Fibroblast of peridontal ligament (primary cell): ENCODE measurements at regions not wholly inside any gene's neighbourhood (a gene's known extent, or its start where the extent isn't known, plus 50 kb on each side); places are given as distances from the start of the nearest gene placed in this dataset.
"Not testable (repeated sequence)": the region's sequence is repeated elsewhere in the genome, so short reads cannot be mapped to it uniquely, and the experiment has no call there.

ENCODE experiments used
- DNase-seq: peaks from one replicate; pipeline ENCODE4 v3.0.0-alpha.2; 2010; ENCODE audit errors: extremely low read depth

DNA sequence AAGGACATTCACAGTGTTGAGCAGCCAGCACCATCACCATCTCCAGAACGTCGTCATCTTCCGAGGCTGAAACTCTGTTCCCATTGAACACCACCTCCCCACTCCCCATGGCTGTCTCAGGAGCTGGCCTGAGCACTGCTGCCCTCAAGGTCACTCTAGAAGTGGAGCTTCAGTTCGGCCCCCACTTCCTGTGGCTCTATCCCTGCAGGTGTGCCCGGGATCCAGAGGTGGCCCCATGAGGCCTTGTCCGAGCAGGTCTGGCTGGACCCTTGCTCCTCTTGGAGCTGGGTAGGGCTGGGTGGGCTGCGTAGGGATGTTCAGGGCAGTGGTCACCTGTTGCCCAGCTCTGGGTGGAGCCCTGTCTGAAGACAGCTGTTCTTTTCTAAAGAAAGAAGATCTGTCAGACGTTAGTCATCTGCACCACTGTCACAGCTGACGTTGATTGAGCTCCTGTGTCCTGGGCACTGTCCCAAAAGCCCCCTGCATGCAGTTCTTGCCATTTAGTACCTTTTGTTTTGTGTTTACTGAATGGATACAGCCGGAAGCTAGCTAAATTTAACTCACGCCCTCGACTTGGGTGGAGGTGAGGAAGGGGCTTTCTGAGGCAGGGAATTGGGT is 75.5 kb upstream of the CLDN5 start:
- DNase-seq, result no peak

DNA sequence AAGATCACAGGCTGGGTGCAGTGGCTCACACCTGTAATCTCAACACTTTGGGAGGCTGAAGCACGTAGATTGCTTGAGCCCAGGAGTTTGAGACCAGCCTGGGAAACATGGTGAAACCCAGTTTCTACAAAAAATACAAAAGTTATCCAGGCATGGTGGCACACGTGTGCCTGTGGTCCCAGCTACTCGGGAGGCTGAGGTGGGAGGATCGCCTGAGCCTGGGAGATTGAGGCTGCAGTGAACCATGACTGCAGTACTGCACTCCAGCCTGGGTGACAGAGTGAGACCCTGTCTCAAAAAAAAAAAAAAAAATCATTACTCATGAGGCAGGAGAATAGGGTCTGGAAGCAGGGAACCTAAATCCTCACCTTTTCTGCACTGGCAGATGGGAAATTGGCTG is 79.1 kb upstream of the CLDN5 start:
- DNase-seq, result not testable (repeated sequence)

DNA sequence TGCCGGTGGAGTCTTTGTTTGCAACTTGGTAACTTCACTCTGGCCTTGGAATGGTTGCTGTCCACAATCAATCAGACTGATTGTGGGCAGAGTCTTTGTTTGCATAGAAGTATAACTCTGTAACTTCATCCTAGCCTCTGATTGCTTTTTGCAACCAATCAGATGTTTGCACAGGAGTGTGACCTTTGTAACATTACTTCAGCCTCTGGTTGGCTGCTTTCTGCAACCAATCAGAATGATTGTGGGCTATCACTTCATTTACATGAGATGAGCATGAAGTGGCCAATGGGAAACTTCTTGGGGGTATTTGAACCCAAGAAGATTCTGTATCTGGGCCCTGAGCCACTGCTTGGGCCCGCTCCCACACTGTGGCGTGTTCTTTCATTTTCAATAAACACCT is 79.6 kb upstream of the CLDN5 start:
- DNase-seq, result no peak

DNA sequence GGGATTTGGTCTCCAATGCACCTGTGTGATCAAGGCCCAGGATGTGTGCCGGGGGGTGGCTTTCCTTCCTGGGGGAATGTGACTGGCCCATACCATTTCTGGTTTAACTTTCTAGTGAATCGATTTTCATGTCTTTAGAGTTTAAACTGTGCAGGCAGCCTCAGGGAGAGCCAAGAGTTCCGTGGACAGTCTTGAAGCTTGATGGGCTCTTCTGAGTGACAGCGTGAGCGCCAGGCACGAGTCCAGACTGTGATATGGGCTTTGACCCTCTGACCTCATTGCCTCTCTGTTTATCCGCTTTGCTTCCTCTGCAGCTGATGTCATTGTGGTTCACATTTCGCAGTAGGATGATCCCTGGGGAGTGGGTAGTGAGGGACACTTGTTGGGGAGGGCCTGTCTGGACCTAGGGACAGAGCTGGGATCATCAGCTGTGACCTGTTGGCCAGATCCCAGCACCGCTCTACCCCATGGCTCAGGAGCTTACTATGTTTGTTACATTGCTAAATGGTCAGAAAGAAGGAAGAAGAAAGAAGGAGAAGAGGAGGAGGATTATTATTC is 80.6 kb upstream of the CLDN5 start:
- no peak for DNase-seq

DNA sequence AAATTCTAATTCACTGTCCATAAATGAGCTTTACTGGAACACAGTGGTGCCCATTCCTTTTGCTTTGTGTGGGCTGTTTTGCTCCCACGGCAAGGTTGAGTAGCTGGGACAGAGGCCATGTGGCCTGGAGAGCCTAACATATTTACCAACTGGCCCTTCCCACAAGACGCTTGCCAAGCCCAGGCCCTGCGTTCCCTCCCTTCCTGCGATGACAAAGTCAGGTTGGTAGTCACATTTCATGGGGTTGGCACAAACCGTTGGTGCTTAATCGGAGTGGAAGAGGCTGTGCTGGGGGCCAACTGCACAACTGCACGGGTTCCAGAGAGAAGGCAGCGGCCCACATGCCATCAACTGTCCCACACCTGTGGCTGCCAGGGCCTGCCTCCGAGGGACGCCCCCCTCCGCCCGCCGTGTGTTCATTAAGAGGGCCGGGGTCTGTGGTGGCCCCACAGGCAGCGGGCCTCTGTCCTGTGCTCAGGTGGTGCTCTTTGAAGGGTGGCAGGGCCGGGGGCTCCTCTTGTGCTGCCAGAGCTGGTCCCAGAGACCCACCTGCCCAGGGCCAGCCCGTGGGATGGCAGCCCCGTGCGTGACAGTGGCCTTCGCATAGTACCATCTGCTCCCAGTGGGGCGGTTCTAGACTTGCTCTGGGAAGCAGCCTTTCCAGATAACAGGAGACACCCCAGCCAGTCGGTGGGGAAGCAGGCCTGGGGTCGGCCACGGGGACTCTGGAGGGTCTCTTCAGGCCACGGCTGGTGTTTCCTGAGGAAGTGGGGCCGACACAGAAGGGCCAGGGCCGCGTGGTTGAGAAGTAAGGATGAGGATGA is 81.5 kb upstream of the CLDN5 start:
- DNase-seq, result no peak

DNA sequence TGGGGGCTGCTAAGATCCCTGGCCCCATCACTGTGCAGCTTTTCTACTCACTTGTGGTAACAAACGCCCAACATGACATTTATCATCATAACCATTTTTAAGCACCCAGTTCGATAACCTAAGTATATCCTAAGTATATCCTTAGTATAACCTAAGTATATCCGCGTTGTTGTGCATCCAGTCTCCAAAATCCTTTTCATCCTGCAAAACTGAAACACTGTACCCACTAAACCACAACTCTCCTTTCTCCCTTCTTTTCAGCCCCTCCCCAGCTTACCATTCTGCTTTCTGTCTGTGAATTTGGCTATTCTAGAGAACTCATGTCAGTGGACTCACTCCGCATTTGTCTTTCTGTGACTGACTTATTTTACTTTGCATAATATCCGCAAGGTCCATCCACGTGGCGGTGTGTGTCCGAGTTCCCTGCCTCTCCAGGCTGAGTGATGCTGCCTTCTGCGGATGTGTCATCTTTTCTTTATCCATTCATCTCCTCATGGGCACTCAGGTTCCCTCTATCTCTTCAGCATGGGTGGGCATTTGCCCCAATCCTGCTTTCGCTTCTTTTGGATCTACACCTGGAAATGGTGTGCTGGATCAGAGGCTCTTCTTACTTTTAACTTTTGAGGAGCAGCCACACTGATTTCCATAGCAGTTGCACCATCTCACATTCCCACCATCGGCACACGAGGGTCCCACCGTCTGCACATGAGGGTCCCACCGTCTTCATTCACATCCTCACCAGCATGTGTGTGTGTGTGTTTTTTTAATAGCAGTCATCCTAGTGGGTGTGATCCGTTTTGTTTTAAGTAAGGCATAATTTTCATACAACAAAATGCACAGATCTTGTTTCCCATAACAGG is 82.4 kb upstream of the CLDN5 start:
- DNase-seq, result no peak

DNA sequence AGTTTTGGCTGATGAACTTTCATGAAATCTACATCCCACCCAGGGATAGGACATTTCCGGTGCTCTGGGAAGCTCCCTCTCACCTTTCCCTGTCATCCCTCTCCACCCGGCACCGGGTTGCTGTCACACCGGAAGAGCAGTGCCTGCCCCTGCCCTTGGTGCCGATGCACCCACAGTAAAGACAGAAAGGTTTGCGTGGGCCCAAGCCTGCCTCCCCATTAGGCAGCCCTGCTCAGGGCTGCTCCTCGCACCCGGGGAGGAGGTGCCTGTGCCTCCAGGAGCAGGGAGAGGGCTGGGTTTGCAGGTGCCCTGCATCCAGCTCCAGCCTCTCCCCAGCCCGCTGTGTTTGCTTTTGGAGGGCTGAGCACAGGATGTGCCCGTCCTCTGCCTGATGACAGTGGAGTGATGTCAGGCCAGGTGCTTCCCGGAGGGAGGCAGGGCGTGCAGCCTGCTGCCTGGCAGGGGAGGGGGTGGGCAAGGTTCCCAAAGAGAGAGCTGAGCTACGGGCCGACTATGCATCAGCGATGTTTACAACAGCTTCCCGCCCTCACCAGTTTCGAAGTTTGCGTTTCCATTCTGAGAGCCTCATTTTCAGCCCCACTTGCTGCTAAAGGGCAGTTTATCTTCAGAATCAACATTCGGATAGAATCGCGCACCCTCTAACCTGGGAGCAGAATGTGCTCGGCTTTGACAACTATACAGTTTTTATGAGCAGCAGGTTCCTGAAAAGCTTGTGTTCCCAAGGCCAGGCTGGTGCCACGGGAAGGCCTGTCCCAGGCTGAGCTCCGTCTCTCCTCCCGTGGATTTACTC is 83.2 kb upstream of the CLDN5 start:
- DNase-seq, result no peak

DNA sequence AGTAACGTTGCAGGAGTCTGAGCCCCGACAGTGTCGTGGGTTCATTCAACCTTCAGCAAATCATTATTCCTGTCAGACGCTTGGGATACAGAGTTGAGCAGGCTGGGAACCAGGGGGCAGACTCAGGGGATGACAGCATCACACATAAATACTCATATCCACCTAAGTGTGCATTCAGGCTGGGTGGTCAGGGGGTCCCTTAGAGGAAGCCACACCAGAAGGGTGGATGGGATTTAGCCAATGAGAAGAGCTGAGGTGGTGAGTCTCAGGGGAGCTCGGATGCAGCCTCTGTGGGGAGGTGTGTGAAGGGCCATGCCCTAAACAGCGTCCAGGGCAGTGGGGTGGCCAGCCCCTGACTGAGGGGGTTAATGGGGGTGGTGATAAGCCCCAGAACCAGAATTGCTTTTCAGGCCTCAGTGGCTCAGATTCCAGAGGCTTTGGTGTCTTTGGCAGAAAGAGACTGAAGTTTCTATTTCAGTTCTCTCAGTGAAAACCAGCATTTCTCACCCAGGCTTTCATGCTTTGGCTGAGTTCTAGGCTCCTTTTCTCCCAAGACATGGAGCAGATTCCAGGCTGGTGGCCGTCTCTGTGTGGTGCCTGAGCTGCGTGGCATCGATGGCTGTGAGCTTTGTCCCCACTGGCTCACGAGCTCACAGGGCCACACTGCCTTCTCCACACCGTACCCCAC is 83.9 kb upstream of the CLDN5 start:
- DNase-seq, result no peak

DNA sequence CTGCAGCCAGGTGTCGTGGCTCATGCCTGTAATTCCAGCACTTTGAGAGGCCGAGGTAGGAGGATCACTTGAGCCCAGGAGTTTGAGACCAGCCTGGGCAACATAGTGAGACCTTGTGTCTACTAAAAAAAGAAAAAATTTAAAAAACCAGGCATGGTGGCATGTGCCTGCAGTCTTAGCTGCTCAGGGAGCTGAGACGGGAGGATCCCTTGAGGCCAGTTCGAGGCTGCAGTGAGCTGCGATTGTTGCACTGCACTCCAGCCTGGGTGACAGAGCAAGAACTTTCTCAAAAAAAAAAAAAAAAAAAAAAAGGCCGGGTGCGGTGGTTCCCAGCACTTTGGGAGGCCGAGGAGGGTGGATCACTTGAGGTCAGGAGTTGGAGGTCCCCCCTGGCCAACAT is 85.5 kb upstream of the CLDN5 start:
- DNase-seq, result not testable (repeated sequence)

DNA sequence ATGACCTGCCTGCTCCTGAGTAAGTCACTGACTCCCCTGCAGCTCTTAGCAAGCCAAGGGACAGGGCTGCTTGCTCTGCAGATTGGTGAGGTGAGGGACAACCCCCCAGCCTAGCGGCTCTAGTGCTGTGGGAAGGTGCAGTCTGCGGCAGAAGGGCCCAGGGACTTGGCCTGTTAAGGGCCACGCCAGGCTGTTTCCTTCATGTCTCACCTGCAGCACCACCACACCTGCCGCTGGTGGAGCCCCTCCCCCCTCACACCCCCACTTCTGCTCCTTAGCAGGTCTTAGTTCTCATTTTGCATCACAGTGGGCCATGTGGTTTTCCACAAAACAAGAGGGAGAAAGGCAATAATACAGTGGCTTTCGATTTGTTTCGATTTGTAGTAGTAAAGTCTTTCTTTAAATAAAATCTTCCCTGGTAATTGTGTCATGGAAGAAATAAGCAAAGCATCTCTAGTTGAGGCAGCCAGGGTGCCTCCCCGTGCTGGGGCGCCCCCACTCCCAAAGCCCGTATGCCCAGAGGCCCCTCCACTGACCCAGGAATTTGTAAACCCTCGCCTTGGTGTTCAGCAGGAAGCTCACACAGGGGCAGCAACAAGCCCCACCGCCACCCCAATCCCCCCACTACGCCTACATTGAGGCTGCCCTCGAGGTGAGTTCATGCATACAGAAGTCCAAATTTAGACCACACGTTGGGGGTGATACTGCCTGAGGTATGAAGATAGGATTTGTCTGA is 86.5 kb upstream of the CLDN5 start:
- DNase-seq, result no peak

DNA sequence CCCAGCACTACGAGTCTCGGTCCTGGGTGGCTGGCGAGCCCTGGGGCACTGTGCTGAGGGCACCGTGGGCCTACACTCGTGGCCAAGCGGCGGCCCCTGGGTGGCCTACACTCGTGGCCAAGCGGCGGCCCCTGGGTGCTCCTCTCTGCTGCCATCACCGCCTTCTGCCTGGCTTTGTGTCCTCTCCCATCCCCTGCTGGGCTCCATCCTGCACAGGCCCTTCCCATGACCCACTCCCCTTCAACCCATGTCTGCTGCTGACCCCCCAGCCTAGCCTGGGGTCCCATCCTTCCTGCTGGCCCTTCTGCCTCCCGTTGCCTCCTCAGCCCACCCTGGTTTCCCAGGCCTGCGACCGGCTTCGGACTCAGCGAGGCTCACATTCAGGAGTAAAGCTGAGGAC is 87.4 kb upstream of the CLDN5 start:
- DNase-seq, result no peak

DNA sequence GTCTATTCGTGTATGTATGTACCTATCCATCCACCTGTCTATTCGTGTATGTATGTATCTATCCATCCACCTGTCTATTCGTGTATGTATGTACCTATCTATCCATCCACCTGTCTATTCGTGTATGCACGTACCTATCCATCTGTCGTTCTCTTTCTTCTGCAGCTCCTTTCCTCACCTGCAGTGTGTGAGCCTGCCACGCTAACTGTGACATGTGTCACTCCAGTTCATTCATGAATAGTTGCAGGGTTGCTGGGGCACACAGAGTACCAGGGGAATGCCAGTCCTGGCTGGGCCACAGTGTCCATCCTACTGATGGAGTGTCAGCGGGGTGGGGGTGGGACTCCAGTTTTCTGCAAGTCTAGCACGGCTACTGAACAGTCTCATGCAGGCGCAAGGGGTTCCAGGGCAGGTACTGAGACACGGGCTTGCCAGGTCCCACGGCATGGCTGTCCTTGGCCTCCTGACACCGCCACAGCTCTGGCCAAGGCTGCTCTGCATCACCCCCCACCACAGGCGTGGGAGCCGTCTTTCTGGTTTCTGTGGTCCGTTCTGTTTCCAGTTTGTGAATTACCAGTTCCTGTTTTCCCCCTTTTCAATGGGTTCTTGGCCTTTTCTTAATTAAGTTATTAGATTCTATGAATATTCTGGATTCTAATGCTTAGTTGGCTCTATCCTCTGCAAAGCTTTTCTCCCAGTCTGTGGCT is 88.8 kb upstream of the CLDN5 start:
- DNase-seq, result no peak

DNA sequence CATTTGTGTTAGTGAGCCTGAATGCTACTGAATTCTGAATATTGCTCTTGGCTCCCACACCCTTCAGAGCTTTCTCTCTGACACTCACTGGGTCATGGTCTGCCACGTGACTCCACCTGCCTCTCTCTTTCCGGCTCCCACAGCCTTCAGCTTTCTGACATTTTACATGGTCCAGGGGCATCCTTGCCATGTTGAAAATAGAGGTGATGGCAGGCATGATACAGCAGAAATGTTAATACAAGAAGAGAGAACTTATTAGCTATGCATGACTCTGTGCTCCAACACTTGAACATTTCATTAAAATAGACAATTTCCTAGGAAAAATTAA is 90.3 kb upstream of the CLDN5 start:
- DNase-seq, result no peak

DNA sequence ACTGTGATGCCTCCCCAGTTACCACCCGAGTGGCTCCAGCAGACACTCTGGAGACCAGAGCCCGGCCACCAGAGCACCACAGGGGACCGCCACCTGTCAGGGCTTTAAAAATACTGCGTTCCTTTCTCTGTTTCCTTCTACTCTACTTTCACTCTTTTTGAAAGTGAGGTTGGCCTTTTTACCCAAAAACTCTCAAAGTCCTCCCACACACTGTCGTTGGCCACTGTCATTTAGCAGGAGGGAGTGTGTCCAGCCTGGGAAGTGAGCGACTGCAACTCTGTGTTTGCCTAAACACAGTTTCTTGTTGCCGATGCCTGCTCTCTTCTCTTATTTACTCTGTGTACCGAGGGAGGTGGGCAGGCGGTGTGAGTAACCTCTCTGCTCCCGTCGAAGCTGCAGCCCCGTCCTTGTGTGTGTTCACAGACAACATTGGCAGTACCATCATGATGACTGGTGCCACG is 90.8 kb upstream of the CLDN5 start:
- DNase-seq, result no peak

DNA sequence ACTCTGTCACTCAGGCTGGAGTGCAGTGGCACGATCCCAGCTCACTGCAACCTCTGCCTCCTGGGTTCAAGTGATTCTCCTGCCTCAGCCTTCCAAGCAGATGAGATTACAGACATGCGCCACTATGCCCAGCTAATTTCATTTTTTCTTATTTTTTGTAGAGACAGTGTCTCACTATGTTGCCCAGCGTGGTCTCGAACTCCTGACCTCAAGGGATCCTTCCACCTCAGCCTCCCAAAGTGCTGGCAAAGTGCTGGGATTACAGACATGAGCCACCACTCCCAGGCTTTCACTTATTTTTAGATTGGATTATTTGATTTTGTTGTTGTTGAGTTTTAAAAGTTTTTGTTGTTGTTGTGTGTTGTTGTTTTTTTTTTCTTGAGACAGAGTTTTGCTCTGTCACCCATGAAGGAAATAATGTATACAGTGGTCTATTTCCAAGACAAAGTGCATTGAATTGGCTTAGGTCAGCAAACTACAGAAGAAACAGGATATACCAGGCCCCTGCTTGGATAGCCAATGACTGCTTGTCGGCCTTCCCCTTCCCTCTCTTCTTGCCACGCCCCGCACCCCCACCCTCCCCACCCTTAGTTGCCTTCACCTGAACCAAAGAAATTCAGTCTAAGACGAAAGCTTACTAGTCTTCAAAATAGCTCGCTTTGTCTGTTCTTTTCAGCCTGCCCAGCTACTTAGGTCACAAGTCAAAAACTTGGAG is 91.8 kb upstream of the CLDN5 start:
- no peak for DNase-seq

DNA sequence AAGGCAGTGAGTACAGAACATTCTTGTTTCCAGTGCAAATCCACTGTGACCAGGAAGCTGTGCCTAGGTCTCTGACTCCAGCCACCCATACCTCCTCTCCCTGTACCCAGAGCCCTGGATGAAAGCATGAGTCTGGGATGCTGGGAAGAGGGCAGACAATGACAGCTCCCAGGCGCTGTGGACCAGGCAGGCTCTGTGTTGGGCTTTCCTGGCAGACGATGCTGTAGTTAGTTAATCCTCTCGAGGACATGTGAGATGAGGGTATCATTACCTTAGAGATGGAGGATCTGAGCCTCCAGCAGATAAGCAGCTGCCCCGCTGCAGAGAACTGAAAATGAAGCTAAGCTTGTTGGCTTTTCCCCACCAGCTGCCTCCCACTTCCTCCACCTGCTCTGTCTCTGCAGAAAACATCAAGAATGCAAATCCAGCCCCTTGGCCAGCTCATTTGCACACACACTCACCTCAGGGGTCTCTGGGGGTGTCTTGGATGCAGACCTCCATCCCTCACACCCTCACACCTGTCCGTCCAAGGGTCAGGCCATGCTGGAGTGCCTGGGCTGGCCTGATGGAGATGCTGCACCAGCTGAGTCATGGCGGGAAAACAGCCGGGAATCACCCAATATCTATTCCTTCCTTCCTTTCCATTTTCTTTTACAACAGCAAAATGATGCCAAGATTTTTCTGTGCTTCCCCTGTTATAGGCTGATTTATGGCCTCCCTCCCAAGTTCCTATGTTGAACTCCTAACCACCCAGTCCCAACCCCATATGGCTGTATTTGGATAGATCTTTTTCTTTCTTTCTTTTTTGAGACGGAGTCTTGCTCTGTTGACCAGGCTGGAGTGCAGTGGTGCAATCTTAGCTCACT is 94.9 kb upstream of the SEPTIN5 start:
- no peak for DNase-seq

DNA sequence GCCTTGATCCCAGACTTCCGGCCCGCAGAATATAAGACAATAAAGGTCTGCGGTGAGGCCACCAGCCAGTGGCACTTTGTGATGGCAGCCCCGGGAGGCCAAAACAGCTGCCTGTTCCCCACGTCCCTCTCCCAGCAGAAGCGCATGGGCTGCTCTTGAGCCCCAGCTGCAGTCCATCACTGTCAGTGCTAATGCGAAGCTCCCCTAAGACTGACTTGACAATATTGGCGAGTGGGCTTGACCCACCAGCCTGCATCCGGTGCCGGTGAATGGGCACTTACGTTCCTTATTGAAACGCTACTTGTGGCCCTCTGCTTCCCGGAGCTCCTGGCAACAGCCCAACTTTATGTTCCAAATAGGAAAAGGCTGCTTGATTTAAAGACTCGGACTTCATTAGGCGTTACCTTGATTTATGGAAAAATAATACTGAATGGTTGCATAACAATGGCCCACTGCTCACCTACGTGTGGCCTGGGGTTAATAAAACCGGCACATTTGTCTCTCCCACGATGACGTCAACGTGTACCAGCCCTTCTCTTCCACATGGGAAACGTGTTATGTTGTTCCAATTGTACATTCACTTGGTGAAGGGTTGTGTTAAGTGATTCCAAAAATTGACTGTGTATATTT is 93.4 kb upstream of the SEPTIN5 start:
- no peak for DNase-seq
